ENCODE measurements at regions not wholly inside any gene's neighbourhood (a gene's known extent, or its start where the extent isn't known, plus 50 kb on each side); places are given as distances from the start of the nearest gene placed in this dataset.
A peak's percentile ranks its signal among the peaks of the same experiment; 100 is the strongest.

DNA sequence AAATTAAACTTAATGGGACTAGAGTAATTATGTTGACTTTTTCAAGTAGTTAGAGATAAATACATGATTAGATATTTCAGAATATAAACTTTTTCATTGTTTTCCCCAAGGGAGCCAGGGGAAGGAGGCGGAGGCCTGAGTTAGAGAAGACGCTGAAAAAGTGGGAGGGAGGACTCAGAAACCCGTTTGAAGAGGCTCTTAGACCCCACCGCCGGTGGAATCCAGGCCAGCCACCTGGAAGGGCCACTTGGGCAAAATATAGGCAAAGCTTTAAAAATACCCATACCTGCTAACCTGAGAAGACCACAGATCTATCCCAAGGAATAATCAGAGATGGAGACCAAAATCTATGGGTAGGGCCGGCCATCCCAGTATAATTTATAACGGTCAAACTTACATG is 242.6 kb downstream of the PTPRU start:
- DNase-seq (ENCODE audit: low read depth, low spot score): no peak

DNA sequence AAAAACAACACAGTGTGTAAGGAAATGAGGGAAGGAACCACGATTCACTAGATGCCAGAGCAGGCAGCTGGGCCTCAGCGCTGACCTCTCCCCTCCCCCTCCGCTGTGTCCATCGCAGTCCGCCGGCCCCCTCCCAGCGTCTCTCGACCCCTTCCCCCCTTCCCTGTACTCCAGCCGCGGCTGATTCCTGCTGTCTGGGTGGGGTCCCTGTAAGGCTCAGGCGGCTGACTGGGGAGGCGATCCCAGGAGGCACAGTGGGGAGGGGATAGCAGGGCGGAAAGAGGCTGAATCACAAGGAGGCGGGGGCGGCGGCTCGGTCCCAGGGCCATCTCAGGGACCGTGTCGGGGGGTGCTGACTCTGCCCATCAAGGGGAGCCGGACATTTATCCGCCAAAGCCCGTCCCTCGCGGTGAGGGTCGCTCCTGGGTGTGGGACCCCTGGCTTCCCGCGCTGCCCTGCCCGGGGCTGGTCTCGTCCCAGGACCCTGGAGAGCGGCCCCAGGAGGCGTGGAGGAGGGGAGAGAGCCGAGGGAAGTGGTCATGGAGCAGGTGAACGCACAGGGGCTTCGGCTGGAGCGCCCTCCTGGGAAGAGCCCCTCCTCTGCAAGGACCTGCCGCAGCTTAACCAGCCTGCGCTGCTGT is 241.9 kb downstream of the PTPRU start:
- peak; percentile 75 for DNase-seq (ENCODE audit: low read depth, low spot score)

DNA sequence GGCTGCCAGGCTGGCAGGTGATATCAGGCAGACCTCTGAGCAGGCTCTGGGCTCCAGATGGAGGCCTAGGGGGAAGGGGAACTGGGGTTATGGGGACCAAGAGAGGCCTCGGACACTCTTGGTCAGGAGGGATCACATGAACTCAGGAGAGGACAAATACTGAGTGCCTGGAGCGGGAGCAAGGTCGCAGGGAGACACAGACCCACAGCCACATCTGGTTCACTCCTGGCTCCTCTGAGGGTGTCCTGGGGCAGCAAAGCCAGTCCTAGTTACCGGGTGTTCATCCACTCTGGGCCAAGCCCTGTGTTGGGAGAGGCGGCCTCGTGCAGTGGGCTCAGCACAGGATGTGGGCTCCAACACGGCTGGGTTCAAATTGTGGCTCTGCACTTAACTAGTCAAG is 239.0 kb downstream of the PTPRU start:
- DNase-seq (ENCODE audit: low read depth, low spot score): no peak

DNA sequence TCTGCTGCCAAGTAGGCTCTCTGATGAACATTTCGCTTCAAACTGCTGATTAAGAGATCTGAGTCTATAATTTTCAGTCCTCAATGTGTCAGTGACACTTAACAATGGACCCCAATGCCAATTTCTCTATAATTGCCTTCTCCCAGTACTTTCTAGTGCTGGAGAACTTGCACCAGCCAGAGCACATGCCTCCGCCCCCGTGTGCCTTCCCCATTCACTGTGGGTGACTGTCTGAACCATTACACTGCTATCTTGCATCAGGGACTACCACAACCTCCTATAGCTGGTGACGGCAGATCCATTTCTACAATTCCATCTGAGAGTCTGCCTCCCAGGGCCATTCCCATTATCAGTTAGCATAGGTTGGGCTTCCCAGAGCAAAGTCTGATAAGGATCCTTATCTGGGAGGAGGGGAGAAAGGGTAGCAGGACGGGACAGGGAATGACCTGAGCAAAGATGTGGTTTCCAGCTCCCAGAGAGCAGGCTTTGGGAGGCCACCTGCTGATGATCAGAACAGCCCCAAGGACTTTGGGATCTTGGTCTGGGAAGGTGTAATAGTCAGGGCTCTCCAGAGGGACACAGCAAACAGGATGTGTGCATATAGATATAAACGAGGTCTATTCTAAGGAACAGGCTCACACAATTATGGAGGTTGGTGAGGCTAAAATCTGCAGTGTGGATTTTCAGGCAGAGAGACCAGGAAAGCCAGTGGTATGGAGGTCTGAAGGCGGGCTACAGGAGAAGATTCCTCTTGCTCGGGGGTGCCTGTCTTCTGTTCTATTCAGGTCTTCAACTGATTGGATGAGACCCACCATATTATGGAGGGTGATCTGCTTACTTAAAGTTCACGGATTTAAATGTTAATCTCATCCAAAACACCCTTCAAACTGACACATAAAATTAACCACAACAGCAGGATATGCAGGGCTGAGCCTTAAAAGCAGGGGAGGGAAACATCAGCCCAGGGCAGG is 238.2 kb downstream of the PTPRU start:
- peak; percentile 39 for DNase-seq (ENCODE audit: low read depth, low spot score)

DNA sequence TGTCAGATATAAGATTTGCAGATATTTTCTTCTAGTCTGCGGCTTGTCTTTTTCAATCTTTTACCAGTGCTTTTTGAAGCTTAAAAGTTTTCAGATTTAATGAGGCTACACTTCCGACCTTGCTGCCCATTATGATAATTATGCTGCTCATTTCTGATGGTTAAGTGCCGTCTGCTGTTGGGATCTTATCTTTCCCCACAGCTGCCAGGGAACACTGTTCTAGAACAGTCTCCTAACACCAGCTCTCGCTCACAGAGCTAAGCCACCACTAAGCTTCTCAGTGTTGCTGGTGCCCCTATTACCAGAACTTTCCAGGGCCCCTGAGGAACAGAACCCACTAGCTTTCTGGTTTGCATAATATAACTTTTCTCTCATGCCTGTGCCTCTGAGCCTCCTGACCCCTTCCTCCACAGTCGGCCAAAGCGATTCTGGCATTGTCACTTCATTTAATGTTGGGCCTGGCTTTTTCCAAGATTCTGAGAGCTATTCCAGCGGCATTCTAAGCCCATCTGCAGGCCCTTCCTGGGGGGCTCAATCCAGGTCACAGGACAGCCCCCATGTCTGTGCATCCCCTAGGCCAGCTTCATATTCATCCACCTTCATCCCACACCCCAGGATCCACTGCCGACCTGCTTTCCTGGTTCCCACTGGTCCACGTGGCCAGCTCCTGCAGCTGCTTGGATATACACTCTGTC is 237.0 kb downstream of the PTPRU start:
- no peak for DNase-seq (ENCODE audit: low read depth, low spot score)

DNA sequence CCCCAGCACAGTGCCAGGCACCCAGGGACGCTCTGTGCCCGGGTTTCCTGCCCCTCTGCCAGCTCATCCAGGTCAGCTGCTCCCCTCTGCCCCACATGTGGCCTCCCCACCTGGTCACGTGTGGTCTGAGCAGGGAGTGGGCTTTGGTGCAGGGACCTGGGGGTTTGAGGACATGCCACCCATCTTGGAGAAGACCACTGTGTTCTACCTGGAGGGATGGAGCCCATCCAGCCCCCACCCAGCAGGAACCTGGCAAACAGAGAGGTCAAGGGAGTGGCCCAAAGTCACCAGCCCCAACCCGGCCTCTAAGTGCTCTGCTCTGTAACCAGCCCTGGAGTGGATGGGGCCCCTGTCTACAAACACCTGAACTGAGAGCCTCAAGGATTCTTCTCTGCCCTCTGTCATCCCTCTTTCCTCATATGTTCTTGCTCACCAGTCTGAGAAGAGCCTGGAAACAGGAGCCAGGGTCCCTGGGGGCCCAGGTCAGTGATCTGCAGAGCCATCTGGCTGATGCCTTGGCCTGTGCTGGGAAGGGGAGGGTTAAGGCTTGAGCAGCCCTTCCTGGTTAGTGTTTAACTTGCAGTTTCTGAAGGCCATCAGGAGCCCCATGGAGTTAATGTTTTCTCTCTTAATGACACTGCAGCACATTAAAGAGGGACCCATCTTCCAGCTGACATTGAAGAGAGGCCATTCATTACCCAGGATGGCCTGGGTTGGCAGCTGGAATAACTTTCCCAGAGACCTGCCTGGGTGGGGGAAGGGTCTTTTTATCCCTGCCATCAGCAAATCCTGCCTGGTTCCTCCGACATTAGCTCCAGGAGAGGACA is 235.4 kb downstream of the PTPRU start:
- DNase-seq (ENCODE audit: low read depth, low spot score): peak; percentile 53

DNA sequence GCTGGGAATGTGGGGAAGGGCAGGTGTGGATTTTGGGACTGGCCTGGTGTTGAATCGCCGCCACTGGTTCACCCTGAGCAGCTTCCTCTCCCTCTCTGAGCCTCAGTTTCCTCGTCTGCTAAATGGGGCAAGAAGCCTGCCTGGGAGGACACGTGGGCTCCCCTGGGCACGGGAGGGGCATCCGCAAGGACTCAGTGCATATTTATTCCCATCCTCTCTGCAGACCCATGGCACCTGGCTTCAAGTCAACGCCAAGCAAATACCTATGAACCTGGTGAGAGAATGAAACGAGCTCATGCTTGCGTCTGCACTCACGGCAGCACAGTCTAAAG is 234.4 kb downstream of the PTPRU start:
- DNase-seq (ENCODE audit: low read depth, low spot score): no peak

DNA sequence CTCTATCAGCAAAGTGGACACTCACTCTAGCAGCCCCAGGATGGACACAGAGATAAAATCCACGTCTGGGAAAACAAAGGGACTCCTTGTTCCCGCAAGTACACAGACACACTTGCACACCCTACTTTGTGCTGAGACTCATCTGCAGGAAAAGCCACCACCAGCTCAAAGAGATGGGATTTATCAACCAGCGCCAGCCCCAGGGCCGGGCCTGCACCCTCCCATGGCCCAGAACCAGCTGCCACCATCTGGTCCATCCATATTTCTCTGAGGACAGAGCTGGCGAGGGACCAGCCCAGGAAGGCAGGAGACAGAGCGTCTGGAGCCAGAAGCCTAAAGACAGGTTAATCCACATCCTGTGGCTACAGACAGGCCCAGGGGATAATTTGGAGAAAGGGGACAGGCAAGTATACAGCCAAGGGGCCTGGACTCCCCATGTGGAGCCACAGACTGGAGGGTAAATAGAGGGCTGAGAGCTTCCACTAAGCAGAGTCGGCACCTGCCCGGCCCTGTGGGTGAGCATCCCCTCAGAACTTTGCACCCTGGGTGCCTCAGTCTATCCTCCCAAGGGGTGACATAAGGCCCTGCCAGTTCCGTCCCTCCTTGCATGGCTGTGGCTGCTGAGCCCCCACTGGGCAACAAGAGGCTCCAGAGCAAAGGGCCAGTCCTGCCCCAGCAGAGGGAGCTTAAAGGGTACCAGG is 233.9 kb downstream of the PTPRU start:
- DNase-seq (ENCODE audit: low read depth, low spot score): no peak

DNA sequence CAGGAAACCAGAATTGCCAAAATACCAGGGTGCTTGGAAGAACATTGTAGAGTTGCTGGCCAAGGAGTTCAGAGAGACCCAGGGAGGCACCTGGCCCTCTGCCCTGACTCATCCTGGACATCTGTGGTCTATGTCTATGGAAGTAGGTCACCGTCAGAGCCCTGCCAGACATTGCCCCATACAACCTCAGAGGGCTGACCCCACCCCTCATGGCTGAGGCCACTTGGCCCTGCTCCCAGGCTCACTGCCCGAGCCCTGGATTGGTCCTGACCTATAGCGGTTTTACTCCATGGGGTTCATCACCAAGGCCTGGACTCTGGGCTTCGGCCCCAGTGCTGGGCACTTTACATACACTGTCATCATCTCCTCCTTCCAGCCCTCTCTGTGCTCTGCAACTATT is 233.1 kb downstream of the PTPRU start:
- DNase-seq (ENCODE audit: low read depth, low spot score): no peak

DNA sequence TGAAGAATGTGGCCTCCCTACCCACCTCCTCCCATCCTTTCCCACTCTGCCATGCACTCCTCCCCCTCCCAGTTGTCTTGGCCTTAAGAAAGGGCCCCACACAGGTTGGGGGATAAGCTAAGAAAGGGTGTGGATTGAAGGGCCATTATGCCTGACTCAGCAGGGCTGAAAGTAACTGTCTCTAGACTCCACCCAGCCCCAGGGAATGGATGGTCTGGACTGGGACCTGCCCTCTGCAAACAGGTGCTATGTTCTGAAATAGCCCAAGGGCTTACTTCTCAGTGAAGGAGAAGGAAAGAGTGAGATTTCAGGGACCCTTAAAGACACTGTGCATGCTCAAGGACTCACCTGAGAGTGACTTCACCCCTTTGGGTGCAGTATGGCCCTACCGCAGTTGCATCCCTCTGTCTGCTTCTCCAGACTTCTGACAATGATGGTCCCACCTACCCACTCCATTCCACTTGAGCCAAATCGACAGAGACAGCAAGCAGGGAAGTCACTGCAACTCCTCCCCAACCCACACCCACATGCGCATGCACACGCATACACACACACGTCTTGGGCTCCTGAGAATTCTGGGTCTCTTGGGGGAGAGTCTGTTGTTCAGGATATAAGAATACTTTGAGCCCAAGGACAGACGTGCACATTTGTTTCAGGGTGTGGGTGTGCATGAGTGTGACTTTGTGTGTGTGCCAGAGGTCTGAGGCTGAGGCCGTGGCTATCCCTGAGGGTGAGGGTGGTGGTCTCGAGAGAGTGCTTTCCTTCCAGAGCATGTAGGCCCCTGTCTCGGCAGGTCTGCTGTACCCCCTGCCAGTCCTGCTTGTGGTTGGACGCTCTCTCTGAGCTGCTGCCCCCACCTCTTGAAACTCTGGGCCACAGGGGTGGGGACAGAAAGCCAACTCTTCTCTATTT is 231.9 kb downstream of the PTPRU start:
- DNase-seq (ENCODE audit: low read depth, low spot score): no peak

DNA sequence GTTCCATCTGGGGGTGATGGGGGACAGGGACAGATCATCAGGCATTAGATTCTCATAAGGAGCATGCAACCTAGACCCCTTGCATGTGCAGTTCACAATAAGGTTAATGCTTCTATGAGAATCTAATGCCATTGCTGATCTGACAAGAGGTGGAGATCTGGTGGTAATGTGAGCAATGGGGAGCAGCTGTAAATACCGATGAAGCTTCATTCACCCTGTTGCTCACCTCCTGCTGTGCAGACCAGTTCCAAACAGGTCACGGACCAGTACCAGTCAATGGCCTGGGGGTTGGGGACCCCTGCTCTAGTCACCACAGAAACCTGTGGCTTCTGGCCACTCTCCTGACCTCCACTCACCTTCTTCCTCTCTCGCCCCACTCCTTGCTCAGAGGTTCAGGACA is 229.9 kb downstream of the PTPRU start:
- DNase-seq (ENCODE audit: low read depth, low spot score): no peak

DNA sequence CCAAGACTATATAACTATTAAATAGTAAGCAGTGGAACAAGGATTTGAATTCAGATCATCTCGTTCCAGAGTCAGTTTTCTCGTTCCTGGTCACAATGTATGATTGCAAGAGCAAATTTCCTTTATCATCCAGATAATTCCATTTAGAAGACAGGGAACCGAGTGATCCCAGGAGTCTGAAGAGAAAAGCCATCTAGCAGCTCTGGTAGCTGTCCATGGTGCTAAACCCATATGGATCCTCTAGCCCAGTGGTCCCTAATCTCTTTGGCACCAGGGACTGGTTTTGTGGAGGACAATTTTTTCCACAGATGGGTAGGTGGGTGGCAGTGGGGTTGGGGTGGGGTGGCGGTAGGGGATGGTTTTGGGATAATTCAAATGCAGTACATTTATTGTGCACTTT is 229.4 kb downstream of the PTPRU start:
- DNase-seq (ENCODE audit: low read depth, low spot score): no peak

DNA sequence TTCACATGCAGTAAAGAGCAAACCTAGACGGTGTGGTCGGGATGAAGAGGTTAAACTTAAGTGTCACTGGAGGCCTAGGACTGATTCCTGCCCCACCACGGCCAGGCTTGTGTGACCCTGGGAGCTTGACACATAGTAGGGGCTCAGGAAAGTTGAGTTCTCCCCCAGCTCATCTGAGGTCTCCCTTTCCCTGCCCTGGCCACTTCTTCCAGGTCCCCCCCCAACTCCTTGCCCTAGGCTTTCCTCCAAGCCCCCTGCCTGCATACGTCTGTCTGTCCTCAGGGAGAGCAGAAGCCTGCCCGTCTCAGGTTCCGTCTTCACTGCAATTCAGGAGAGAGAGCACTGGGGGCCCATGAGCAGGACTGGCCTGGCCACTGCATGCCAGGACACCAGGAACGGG is 225.8 kb downstream of the PTPRU start:
- no peak for DNase-seq (ENCODE audit: low read depth, low spot score)

DNA sequence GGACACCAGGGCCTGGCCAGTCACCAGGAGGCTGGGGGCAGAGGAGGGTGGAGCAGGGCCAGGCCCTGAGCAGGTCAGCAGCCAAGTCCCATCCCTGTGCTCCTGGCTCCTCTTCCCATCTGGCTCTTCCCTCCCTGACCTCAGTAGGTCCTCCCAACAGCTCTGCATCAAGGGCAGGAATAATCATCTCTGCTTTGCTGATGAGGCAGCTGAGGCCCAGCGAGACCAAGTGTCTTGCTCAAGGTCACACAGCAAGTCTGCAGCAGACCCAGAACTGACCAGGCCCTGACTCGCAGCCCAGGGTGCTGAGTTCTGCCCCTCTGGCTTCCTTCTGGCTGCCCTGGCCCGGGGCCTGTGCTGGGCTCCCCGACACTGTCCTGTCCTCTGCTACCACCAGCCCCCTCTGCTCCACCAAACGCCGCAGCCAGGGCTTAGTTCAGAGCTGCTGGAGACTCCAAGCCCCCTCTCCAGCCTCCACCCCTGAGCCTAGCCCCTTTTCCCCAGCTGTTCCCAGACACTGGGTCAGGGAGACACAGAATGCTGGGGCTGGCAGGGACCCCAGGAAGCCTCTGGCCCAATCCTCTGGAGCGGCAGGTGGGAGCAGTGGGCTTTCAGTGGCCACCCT is 224.9 kb downstream of the PTPRU start:
- no peak for DNase-seq (ENCODE audit: low read depth, low spot score)

DNA sequence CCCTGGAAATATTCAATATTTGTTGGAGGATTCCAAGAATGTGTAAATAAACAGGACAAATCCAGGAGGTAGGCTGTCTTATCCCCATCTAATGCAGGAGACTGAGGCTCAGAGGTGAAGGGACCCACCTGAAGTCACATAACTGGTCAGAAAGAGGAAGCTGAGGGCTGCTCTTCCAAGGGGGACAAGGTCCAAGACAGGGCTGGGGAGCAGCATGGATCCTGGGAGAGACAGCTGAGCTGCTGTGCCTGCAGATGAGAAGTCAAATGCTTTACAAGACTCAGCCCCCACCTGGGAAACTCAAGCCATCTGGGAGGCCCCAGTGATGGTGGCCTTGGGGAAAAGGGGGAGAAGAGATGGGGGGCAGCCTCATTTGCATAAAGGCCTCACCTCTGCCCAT is 224.4 kb downstream of the PTPRU start:
- DNase-seq (ENCODE audit: low read depth, low spot score): no peak

DNA sequence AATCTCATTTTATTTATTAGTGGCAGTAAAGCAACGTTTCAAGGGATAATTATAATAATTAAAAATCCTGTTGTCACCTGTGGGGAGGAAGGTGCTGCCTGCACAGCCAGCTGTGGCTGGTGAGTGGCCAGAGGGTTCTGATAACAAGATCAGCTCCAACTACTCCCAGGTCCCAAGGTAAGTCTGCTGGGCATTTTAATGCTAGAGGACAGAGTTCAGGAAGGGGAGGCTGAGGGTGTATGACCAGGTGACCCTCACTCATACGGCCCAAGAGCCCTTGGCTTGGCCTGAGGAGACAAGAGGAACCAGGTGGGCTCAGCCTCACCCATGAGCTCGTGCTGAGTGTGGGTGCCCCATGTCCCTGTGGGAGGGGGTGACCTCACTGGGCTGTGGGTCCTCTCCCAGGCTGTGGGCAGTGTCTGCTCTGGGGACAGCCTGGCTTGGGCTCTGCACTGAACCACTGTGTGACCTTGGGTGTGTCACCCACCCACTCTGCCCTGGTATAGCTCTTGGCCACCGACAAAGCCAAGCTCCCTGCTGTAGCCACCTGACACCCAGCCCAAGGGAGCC is 223.8 kb downstream of the PTPRU start:
- DNase-seq (ENCODE audit: low read depth, low spot score): no peak

DNA sequence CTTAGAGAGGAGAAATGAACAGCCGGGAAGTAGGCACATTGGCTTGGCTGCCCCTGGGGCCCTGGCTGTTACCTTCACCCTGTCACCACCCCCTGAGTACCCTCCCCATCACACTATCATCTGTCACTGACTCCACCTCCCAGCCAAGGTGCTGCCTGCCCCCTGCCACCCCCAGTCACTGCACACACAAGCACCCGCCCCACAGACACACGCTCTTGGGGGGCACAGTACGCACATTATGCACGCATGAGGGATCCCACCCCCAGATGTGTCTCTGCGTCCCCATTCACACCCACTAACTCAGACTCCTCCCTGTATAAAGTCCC is 223.3 kb downstream of the PTPRU start:
- no peak for DNase-seq (ENCODE audit: low read depth, low spot score)

DNA sequence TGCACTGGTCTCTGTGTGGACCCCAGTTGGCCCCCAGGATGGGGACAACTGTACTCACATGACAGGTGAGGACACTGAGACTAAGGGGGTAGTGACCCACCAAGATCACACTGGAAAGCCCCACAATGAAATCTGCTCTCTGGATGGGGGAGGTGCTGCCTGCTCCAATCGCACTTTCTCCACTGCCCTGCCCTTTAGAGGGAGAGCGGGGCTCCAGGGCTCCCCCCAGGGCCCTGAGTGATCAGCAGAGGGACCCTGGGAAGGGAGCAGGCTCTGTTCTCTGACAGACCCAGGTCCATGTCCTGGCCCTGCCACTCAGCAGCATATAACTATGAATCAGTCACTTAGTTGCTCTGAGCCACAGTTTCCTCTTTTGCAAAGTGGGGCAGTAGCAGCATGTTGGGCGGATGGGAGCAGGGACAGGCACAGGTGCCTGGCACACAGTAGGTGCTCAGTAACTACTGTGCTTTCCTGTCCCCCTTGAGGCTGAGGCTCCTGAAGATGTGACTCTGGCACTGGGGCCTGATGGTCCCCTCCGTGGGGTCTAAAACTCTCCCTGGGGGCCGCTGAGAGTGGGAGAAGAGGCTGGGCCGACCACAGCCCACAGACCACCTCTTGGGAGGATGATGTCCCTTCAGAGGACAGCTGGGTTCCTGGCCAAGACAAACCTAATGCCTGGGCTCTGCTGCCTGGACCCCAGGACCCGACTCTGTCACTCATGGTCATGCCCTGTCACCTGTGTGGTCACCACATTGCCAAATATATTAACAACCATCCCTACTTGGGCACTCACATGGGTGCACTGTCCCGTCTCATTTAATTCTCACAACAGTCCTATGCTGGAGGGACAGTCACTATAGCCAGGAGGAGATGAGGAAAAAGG is 222.7 kb downstream of the PTPRU start:
- DNase-seq (ENCODE audit: low read depth, low spot score): no peak
